ENCODE measurements at regions not wholly inside any gene's neighbourhood (a gene's known extent, or its start where the extent isn't known, plus 50 kb on each side); places are given as distances from the start of the nearest gene placed in this dataset.
"Not testable (repeated sequence)": the region's sequence is repeated elsewhere in the genome, so short reads cannot be mapped to it uniquely, and the experiment has no call there.

- H3K4me3 ChIP-seq (ENCODE audit: low read depth, low read length), result no peak overlapping the region
- no peak for DNase-seq (ENCODE audit: low read depth)
- TF ChIP-seq POLR2A (IDR thresholded peaks at IDR 0.05; ENCODE audit: extremely low read depth, insufficient read length) (no peak), MYC (IDR thresholded peaks at IDR 0.05; ENCODE audit: low read depth, low read length) (no peak), CTCF (IDR thresholded peaks at IDR 0.05; ENCODE audit: low read depth, low read length) (no peak)
- TF ChIP-seq, protein P1, sequence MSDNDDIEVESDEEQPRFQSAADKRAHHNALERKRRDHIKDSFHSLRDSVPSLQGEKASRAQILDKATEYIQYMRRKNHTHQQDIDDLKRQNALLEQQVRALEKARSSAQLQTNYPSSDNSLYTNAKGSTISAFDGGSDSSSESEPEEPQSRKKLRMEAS (IDR thresholded peaks at IDR 0.05; ENCODE audit: low read depth, low read length), result no peak
These were observed 57.1 kb upstream of the KCTD7 start for GRCh38 chr7:66571568-66571967.

GRCh38 chr7:66573782-66574495 lies 54.7 kb upstream of the KCTD7 start:
- DNase-seq (ENCODE audit: low read depth); H3K4me3 ChIP-seq (ENCODE audit: low read depth, low read length): not testable (repeated sequence)

GRCh38 chr7:66574768-66575167 lies 53.9 kb upstream of the KCTD7 start:
- H3K4me3 ChIP-seq (ENCODE audit: low read depth, low read length); DNase-seq (ENCODE audit: low read depth): not testable (repeated sequence)

DNA sequence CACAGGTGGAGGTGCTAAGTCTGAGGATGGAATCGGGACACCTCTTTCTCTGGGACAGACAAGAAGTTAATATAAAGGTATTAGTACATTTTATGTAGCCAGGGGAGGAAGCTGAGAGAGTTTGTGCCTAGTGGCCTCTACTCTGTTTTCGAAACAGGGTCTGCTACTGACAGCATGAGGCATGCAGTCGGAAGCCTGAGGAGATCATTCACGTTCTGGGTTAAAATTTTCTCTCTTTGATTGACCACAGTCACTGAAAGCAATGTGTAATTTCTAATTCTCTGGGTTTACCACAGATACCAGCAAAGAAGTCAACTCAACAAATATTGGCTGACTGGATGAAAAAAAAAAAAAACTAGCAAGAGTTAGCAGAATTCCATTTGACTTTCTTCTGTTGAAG lies 53.3 kb upstream of the KCTD7 start:
- DNase-seq (ENCODE audit: low read depth), result no peak
- TF ChIP-seq, protein P1 (IDR thresholded peaks at IDR 0.05; ENCODE audit: low read depth, low read length), result no peak
- no peak for TF ChIP-seq POLR2A (IDR thresholded peaks at IDR 0.05; ENCODE audit: extremely low read depth, insufficient read length)
- H3K4me3 ChIP-seq (ENCODE audit: low read depth, low read length), result no peak overlapping the region

DNA sequence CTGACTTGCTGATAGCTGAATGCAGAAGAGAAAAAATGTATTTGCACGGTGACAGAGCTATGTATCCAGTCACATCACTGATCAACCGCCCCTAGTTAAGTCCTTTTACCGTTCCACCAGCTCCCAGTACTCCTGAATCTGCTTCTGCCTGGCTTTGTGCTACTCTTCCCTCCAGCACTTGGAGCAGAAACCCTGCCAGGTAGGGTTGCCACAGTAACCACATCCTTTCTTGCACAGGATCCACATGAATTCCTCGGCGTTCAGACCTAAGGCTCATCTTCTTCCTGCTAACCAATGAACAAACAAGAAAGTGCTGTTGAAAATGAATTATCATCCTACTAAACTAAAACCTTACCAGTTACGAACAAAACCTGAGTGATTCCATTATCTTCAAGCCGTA lies 52.0 kb upstream of the KCTD7 start:
- no peak overlapping the region for H3K4me3 ChIP-seq (ENCODE audit: low read depth, low read length)
- TF ChIP-seq POLR2A (IDR thresholded peaks at IDR 0.05; ENCODE audit: extremely low read depth, insufficient read length), result no peak
- DNase-seq (ENCODE audit: low read depth), result no peak
